ENCODE measurements at regions not wholly inside any gene's neighbourhood (a gene's known extent, or its start where the extent isn't known, plus 50 kb on each side); places are given as distances from the start of the nearest gene placed in this dataset.

- no peak for TF ChIP-seq CTCF (IDR thresholded peaks at IDR 0.05; ENCODE audit: low read length)
- TF ChIP-seq EZH2 (IDR thresholded peaks at IDR 0.05; ENCODE audit: borderline replicate concordance, low read length), result no peak
Observed at GRCh38 chr10:113427236-113427735, 125.6 kb upstream of the HABP2 start.

Data from OCI-LY1 (cell line).